ENCODE measurements at regions not wholly inside any gene's neighbourhood (a gene's known extent, or its start where the extent isn't known, plus 50 kb on each side); places are given as distances from the start of the nearest gene placed in this dataset.

GRCh38 chr12:91978143-91978542 lies 167.5 kb downstream of the BTG1 start:
- TF ChIP-seq CTCF (IDR thresholded peaks at IDR 0.05) (no peak), POLR2AphosphoS5 (IDR thresholded peaks at IDR 0.05) (no peak), POLR2A (IDR thresholded peaks at IDR 0.05) (no peak)
